HAP-1 (cell line): ENCODE measurements at regions not wholly inside any gene's neighbourhood (a gene's known extent, or its start where the extent isn't known, plus 50 kb on each side); places are given as distances from the start of the nearest gene placed in this dataset.
"Not testable (repeated sequence)": the region's sequence is repeated elsewhere in the genome, so short reads cannot be mapped to it uniquely, and the experiment has no call there.

ENCODE experiments used
- DNase-seq, 2 experiments: peaks; one replicate each; pipeline ENCODE4 v3.0.0-alpha.2; 2016 to 2020; ENCODE audit warnings: low spot score in 2 of 2
- H3K27me3 ChIP-seq: fragments of 250-450 bp; sonication (Bioruptor Pico); 2 replicates; pipeline ENCODE4 v1.5.1; 2020; ENCODE audit warnings: low read depth, mild to moderate bottlenecking, moderate library complexity
- H3K36me3 ChIP-seq: fragments of 250-450 bp; sonication (Bioruptor Pico); replicated peaks from 2 replicates; pipeline ENCODE4 v1.5.1; 2020; ENCODE audit warnings: mild to moderate bottlenecking
- H3K4me1 ChIP-seq: fragments of 250-450 bp; sonication (Bioruptor Pico); 2 replicates; pipeline ENCODE4 v1.5.1; 2020; ENCODE audit warnings: mild to moderate bottlenecking
- H3K4me3 ChIP-seq: fragments of 250-450 bp; sonication (Bioruptor Pico); 2 replicates; pipeline ENCODE4 v1.5.1; 2020; ENCODE audit warnings: mild to moderate bottlenecking, moderate library complexity
- H3K9me3 ChIP-seq: fragments of 250-450 bp; sonication (Bioruptor Pico); 2 replicates; pipeline ENCODE4 v1.5.1; 2020; ENCODE audit warnings: mild to moderate bottlenecking, moderate library complexity
- in situ Hi-C: fragments of 300-500 bp; cut with MboI; formaldehyde crosslinking; loops from 3 replicates; pipeline ENCODE4 v1.14.3; 2020; ENCODE audit warnings: low sequenced_read_pairs, inconsistent platforms, mixed read lengths

GRCh38 chr12:102344691-102345090 is 135.7 kb downstream of the IGF1 start:
- no peaks in the 10 kb centered on the region for H3K4me1 ChIP-seq
- in situ Hi-C loops: no loop called here
- H3K27me3 ChIP-seq: no peaks in the 10 kb centered on the region

DNA sequence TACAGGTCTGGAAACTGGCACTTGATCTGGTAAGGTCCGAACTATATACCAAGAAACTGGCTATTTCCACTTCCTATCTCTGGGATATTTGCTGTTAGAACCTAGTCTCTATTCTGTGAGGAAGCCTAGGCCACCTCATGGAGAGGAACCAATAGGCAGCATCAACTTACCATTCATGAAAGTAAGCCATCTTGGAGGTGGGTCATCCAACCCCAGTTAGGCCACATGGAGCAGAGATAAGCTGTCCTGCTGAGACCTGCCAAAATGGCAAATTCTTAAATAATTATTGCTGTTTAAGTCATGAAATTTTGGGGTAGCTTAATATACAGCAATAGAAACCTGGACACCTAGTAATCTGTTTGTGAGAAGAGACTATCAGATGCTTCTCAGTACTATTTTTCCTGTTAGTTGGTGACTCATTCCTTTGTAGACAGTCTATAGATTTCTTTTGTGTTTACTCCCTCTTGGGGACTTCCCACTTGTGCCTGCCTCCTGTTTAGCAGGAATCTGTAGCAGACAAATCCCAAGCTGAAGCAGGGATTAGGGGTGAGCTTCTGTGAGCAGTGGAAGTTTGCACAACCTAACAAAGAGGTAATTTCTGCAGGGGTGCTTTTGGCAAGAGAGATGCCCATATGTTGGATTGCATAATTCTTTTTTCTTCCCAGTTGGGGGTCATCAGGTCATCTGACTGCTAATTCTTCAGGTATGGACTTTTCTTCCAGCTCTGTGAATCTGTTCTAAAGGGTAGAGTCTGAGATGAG is 136.8 kb downstream of the IGF1 start:
- no peaks in the 10 kb centered on the region for H3K27me3 ChIP-seq
- no peaks in the 10 kb centered on the region for H3K36me3 ChIP-seq
- in situ Hi-C loops: no loop called here
- no peaks in the 10 kb centered on the region for H3K9me3 ChIP-seq
- H3K4me3 ChIP-seq: no peak overlapping the region
- DNase-seq: no peak
- no peaks in the 10 kb centered on the region for H3K4me1 ChIP-seq

More at GRCh38 chr12:102344691-102345090, 135.7 kb downstream of the IGF1 start:
- H3K9me3 ChIP-seq: no peaks in the 10 kb centered on the region
- DNase-seq: no peak
- H3K36me3 ChIP-seq: no peaks in the 10 kb centered on the region
- H3K4me3 ChIP-seq: no peak overlapping the region

DNA sequence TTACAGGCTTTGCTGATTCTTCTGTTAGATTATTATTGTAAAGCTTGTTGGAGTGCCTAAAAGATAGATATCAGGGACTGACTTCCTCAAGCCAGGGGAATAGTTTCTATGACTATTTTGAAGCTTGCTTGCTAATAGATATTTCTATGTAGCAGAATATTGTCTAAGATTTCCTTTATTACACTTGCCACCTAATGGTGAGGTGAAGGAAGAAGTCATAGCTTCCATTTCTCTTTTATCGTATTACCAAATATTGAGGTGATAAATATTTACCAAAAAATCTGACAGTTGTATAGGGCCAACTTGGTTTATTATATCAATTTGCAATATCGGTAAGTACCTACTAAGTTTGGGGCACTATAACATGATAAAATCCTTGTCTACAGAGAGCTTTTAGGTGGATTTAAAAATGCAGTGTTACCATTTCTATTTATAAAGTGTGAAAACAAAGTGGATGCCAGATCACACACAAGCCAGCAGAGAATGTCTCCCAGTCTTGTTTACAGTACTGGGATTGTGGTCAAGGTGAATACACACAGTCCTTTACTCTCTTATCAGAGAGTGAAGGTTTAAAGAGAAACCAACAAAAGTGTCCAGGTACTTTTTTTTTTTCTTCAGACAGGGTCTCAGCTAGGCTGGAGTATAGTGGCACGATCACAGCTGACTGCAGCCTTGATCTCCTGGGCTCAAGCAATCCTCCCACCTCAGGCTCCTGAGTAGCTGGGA is 137.9 kb downstream of the IGF1 start:
- no peaks in the 10 kb centered on the region for H3K36me3 ChIP-seq
- no peaks in the 10 kb centered on the region for H3K9me3 ChIP-seq
- no peaks in the 10 kb centered on the region for H3K4me1 ChIP-seq
- in situ Hi-C loops: no loop called here
- H3K27me3 ChIP-seq: no peaks in the 10 kb centered on the region
- H3K4me3 ChIP-seq: no peak overlapping the region
- no peak for DNase-seq

GRCh38 chr12:102334765-102335164 is 137.1 kb upstream of the PMCH start:
- in situ Hi-C loops: no loop called here
- no peaks in the 10 kb centered on the region for H3K36me3 ChIP-seq
- no peak overlapping the region for H3K4me3 ChIP-seq
- no peaks in the 10 kb centered on the region for H3K9me3 ChIP-seq
- H3K27me3 ChIP-seq: no peaks in the 10 kb centered on the region
- no peak for DNase-seq
- H3K4me1 ChIP-seq: no peaks in the 10 kb centered on the region

GRCh38 chr12:102331419-102331818 is 133.8 kb upstream of the PMCH start:
- in situ Hi-C loops: no loop called here
- no peaks in the 10 kb centered on the region for H3K27me3 ChIP-seq
- no peaks in the 10 kb centered on the region for H3K36me3 ChIP-seq
- DNase-seq: no peak
- H3K4me3 ChIP-seq: no peak overlapping the region
- H3K4me1 ChIP-seq: no peaks in the 10 kb centered on the region
- no peaks in the 10 kb centered on the region for H3K9me3 ChIP-seq

DNA sequence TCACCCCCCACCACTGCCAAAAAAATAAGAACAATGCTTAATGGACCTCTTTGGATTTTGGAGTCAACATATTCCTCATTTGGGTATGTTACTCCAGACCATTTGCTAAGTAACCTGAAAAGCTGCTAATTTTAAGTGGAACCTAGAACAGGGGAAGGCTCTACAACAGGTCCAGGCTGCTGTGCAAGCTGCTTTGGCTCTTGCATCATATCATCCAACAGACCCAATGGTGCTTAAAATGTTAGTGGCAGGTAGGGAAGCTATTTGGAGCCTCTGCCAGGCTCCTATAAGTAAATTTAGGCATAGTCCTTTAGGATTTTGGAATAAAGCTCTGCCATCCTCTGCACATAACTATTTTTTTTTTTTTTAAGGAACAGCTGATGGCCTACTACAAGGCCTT is 132.2 kb upstream of the PMCH start:
- Histone ChIP-seq H3K4me1 (no peaks in the 10 kb centered on the region), H3K27me3 (no peaks in the 10 kb centered on the region), H3K4me3 (no peak overlapping the region), H3K9me3 (no peaks in the 10 kb centered on the region), H3K36me3 (no peaks in the 10 kb centered on the region)
- in situ Hi-C loops: no loop called here
- no peak for DNase-seq

GRCh38 chr12:102326982-102327381 is 129.3 kb upstream of the PMCH start:
- in situ Hi-C loops: no loop called here
- Histone ChIP-seq H3K27me3 (no peaks in the 10 kb centered on the region), H3K9me3 (no peaks in the 10 kb centered on the region), H3K36me3 (no peaks in the 10 kb centered on the region), H3K4me1 (no peaks in the 10 kb centered on the region), H3K4me3 (no peak overlapping the region)
- no peak for DNase-seq

GRCh38 chr12:102325108-102325507 is 127.5 kb upstream of the PMCH start:
- in situ Hi-C loops, H3K4me1 ChIP-seq, H3K27me3 ChIP-seq, DNase-seq, H3K36me3 ChIP-seq, H3K4me3 ChIP-seq, H3K9me3 ChIP-seq: not testable (repeated sequence)

DNA sequence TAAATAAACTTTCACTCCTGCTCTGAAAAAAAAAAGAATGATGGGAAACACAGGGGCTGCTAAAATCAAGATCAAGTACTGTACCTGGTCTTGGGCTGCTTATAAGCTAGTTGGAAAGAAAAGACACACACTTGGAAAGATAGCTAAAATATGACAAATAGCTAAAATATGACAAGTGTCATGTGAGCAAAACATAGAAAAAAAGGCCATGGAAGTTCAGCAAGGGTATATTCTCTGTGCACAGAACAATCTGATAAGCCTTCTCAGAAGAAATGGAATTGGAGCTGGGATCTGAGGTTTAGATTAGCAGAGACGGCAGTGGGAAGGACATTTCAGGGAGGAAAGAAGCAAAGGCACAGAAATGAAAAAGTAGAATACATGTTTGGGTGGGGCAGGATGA is 126.2 kb upstream of the PMCH start:
- in situ Hi-C loops: no loop called here
- no peaks in the 10 kb centered on the region for H3K36me3 ChIP-seq
- H3K4me1 ChIP-seq: no peaks in the 10 kb centered on the region
- no peaks in the 10 kb centered on the region for H3K9me3 ChIP-seq
- H3K4me3 ChIP-seq: no peak overlapping the region
- H3K27me3 ChIP-seq: no peaks in the 10 kb centered on the region
- no peak for DNase-seq

GRCh38 chr12:102322254-102322653 is 124.6 kb upstream of the PMCH start:
- no peak for DNase-seq
- Histone ChIP-seq H3K36me3 (no peaks in the 10 kb centered on the region), H3K4me1 (no peaks in the 10 kb centered on the region), H3K9me3 (no peaks in the 10 kb centered on the region), H3K27me3 (peaks cover 11% of the 10 kb centered on the region), H3K4me3 (no peak overlapping the region)
- in situ Hi-C loops: no loop called here

DNA sequence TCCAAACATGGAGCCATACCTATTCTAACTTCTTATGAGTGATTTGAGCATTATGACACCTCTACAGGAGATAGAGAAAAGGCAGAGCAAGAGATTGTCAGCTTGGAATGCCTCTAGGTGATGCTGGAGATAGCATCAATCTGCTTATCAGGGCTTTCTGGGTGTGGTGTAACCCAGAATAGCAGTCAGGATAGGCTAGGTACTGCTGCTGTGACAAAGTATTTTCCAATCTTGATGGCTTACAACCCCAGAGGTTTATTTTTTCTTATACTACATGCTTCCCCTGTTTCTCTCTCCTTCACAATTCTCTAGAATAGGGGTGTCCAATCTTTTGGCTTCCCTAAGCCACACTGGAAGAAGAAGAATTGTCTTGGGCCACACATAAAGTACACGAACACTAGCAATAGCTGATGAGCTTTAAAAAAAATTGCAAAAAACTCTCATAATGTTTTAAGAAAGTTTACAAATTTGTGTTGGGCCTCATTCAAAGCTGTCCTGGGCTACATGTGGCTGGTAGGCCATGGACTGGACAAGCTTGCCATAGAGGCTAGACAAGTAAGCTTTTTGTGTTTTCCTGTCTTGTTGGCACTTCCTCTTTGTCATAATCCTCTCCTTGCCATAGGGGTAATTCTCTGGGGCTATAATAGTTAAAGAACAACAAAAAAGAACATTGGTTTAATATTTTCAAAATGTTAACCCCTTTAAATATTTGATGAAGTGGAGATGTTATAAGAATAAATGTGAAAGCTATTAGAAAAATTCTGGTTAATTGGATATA is 123.9 kb upstream of the PMCH start:
- DNase-seq: no peak
- Histone ChIP-seq H3K36me3 (no peaks in the 10 kb centered on the region), H3K27me3 (peaks cover 14% of the 10 kb centered on the region), H3K4me1 (no peaks in the 10 kb centered on the region), H3K4me3 (no peak overlapping the region), H3K9me3 (no peaks in the 10 kb centered on the region)
- in situ Hi-C loops: no loop called here

- H3K27me3 ChIP-seq: peaks cover 24% of the 10 kb centered on the region
- H3K9me3 ChIP-seq: no peaks in the 10 kb centered on the region
- no peaks in the 10 kb centered on the region for H3K4me1 ChIP-seq
- DNase-seq: no peak
- H3K36me3 ChIP-seq: no peaks in the 10 kb centered on the region
- in situ Hi-C loops: no loop called here
- H3K4me3 ChIP-seq: no peak overlapping the region
These were observed 119.5 kb upstream of the PMCH start for GRCh38 chr12:102317155-102317554.

DNA sequence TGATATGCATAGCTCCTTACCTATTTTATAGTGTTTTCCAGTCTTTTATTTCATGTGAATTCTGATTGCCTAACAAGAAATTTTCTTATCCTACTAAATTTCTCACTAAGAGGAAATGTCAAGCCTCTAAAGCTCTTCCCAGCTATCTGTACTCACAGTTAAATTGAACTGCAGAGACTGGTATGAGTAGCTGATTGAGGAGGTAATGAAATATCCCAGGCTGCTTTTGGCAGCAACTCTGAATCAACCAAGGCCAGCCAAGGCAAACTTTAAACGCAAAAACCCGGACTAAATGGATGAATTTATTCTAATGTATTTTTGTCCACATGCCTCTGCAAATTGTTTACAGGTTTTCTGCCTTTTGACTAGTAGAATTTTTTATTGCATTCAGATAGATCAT is 119.1 kb upstream of the PMCH start:
- peaks cover 24% of the 10 kb centered on the region for H3K27me3 ChIP-seq
- no peaks in the 10 kb centered on the region for H3K36me3 ChIP-seq
- DNase-seq: no peak
- in situ Hi-C loops: no loop called here
- no peaks in the 10 kb centered on the region for H3K4me1 ChIP-seq
- no peaks in the 10 kb centered on the region for H3K9me3 ChIP-seq
- no peak overlapping the region for H3K4me3 ChIP-seq

DNA sequence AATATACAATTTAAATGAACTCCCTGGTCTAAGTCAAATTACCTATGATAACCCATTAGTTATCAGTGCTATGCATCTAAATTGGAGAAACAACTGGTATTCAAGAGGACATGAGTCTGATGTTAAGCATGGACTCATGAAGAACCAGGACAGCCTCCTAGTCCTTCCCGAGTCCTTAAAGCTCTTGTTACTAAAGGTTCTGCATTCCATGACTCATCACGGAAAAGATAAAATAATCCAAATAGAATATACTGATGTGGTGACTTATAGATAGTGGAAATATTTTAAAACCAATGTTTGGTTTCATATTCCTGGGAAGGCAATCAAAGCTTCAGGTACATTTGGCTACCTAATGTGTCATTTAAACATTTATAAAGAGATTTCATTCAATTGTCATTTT is 117.2 kb upstream of the PMCH start:
- Histone ChIP-seq H3K9me3 (no peaks in the 10 kb centered on the region), H3K4me1 (no peaks in the 10 kb centered on the region), H3K36me3 (no peaks in the 10 kb centered on the region), H3K4me3 (no peak overlapping the region), H3K27me3 (peaks cover 24% of the 10 kb centered on the region)
- no peak for DNase-seq
- in situ Hi-C loops: no loop called here
